ENCODE measurements at regions not wholly inside any gene's neighbourhood (a gene's known extent, or its start where the extent isn't known, plus 50 kb on each side); places are given as distances from the start of the nearest gene placed in this dataset.

- no peak overlapping the region for H3K9ac ChIP-seq (ENCODE audit: low read depth, low read length)
- no peaks in the 10 kb centered on the region for H3K4me1 ChIP-seq (ENCODE audit: control insufficient read depth, insufficient read depth, low read length)
- H3K27me3 ChIP-seq (ENCODE audit: control insufficient read depth, insufficient read depth, low read length), result no peaks in the 10 kb centered on the region
- H3K36me3 ChIP-seq (ENCODE audit: control insufficient read depth, insufficient read depth, low read length), result no peaks in the 10 kb centered on the region
- no peaks in the 10 kb centered on the region for H3K9me3 ChIP-seq (ENCODE audit: control insufficient read depth, insufficient read depth, low read length)
- H3K4me3 ChIP-seq (ENCODE audit: low read depth, low read length), result no peak overlapping the region
These were observed 688.9 kb upstream of the ID2 start for GRCh38 chr2:7992612-7993602.

DNA sequence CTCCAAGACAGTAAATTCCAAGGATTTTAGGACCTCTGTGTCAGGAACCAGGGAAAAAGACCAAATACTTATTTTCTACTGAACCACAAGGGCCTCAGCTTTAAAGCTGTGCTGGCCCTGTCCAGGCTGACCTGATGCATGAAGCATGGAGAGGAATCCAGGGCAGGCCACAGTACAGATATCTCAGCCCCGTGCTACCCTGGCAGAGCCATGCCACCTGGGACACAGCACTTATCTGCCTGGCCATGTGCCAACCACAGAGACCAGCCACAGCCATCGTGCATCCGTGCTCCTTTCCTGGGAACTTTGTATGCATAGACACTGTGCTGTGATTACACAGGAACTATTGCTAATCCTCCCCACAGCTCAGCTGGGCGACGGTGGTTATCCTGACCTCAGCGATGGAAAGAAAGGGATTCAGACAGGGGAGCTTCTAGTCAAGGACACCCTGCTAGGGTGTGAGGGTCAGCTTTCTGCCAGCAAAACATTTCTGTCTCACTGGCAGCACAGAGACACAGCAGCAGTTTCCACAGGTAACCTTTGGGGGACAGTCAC is 687.4 kb upstream of the ID2 start:
- Histone ChIP-seq H3K9me3 (ENCODE audit: control insufficient read depth, insufficient read depth, low read length) (no peaks in the 10 kb centered on the region), H3K4me3 (ENCODE audit: low read depth, low read length) (no peak overlapping the region), H3K9ac (ENCODE audit: low read depth, low read length) (no peak overlapping the region), H3K27me3 (ENCODE audit: control insufficient read depth, insufficient read depth, low read length) (no peaks in the 10 kb centered on the region), H3K4me1 (ENCODE audit: control insufficient read depth, insufficient read depth, low read length) (no peaks in the 10 kb centered on the region), H3K36me3 (ENCODE audit: control insufficient read depth, insufficient read depth, low read length) (no peaks in the 10 kb centered on the region)

GRCh38 chr2:7997279-7997678 is 684.6 kb upstream of the ID2 start:
- no peaks in the 10 kb centered on the region for H3K9me3 ChIP-seq (ENCODE audit: control insufficient read depth, insufficient read depth, low read length)
- no peaks in the 10 kb centered on the region for H3K36me3 ChIP-seq (ENCODE audit: control insufficient read depth, insufficient read depth, low read length)
- no peak overlapping the region for H3K9ac ChIP-seq (ENCODE audit: low read depth, low read length)
- no peak overlapping the region for H3K4me3 ChIP-seq (ENCODE audit: low read depth, low read length)
- H3K27me3 ChIP-seq (ENCODE audit: control insufficient read depth, insufficient read depth, low read length), result no peaks in the 10 kb centered on the region
- H3K4me1 ChIP-seq (ENCODE audit: control insufficient read depth, insufficient read depth, low read length), result no peaks in the 10 kb centered on the region

- Histone ChIP-seq H3K4me3 (ENCODE audit: low read depth, low read length) (no peak overlapping the region), H3K9ac (ENCODE audit: low read depth, low read length) (no peak overlapping the region), H3K27me3 (ENCODE audit: control insufficient read depth, insufficient read depth, low read length) (no peaks in the 10 kb centered on the region), H3K36me3 (ENCODE audit: control insufficient read depth, insufficient read depth, low read length) (no peaks in the 10 kb centered on the region), H3K4me1 (ENCODE audit: control insufficient read depth, insufficient read depth, low read length) (no peaks in the 10 kb centered on the region), H3K9me3 (ENCODE audit: control insufficient read depth, insufficient read depth, low read length) (no peaks in the 10 kb centered on the region)
These were observed 682.0 kb upstream of the ID2 start for GRCh38 chr2:7999683-8000476.

DNA sequence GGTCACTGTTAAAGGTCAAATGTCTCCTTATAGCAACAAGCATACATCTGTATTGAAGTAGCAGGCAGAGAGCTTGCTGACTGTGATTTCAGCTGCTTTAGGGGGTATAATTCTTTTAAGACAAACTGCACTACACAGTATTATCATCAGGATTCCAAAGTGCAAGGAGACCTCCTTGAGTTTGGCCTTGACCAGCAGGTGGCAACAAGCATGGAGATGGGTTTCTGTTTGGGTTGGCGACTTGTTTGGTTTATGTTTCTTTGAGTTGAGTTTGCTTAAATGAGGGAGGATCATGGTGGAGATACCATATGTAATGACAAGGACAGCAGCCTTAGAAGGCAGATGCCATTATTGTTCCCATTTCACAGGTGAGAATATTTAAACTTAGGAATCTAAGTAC is 681.0 kb upstream of the ID2 start:
- Histone ChIP-seq H3K4me3 (ENCODE audit: low read depth, low read length) (no peak overlapping the region), H3K9ac (ENCODE audit: low read depth, low read length) (no peak overlapping the region), H3K27me3 (ENCODE audit: control insufficient read depth, insufficient read depth, low read length) (no peaks in the 10 kb centered on the region), H3K36me3 (ENCODE audit: control insufficient read depth, insufficient read depth, low read length) (no peaks in the 10 kb centered on the region), H3K9me3 (ENCODE audit: control insufficient read depth, insufficient read depth, low read length) (no peaks in the 10 kb centered on the region), H3K4me1 (ENCODE audit: control insufficient read depth, insufficient read depth, low read length) (no peaks in the 10 kb centered on the region)

DNA sequence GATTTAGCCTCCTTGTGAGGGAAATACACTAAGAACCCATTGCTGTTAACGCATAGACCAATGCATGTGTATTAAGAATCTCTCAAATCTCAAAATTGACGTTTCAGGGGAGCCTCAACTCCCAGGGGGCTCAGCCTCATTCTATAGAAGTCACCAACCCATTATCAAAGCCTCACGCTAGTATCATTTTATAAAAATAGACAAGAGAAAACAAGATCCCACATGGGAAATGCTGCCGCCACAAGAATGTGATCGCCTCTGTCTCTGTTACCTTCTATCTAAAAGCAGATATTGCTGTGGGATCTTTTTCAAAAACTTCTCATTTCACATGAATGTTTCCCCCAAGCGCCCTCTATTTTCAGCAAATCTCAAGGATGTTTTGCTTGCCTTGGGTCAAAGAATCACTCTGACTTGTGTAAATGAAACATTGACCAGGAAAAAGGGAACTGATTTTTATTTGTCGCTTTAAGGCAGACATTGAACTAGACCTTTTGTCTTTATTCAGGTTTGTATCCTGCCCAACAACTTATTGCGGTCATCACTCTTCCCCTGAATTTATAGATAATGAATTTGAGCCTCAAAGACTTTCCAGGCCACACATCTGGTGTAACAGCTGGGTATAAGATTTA is 679.0 kb upstream of the ID2 start:
- H3K27me3 ChIP-seq (ENCODE audit: control insufficient read depth, insufficient read depth, low read length), result no peaks in the 10 kb centered on the region
- H3K9ac ChIP-seq (ENCODE audit: low read depth, low read length), result no peak overlapping the region
- H3K4me1 ChIP-seq (ENCODE audit: control insufficient read depth, insufficient read depth, low read length), result no peaks in the 10 kb centered on the region
- no peaks in the 10 kb centered on the region for H3K9me3 ChIP-seq (ENCODE audit: control insufficient read depth, insufficient read depth, low read length)
- H3K36me3 ChIP-seq (ENCODE audit: control insufficient read depth, insufficient read depth, low read length), result no peaks in the 10 kb centered on the region
- no peak overlapping the region for H3K4me3 ChIP-seq (ENCODE audit: low read depth, low read length)

GRCh38 chr2:8003462-8004075 is 678.3 kb upstream of the ID2 start:
- H3K9me3 ChIP-seq (ENCODE audit: control insufficient read depth, insufficient read depth, low read length), result no peaks in the 10 kb centered on the region
- no peaks in the 10 kb centered on the region for H3K4me1 ChIP-seq (ENCODE audit: control insufficient read depth, insufficient read depth, low read length)
- no peaks in the 10 kb centered on the region for H3K36me3 ChIP-seq (ENCODE audit: control insufficient read depth, insufficient read depth, low read length)
- H3K9ac ChIP-seq (ENCODE audit: low read depth, low read length), result no peak overlapping the region
- H3K4me3 ChIP-seq (ENCODE audit: low read depth, low read length), result no peak overlapping the region
- H3K27me3 ChIP-seq (ENCODE audit: control insufficient read depth, insufficient read depth, low read length), result no peaks in the 10 kb centered on the region

- H3K4me1 ChIP-seq (ENCODE audit: control insufficient read depth, insufficient read depth, low read length), result no peaks in the 10 kb centered on the region
- H3K9me3 ChIP-seq (ENCODE audit: control insufficient read depth, insufficient read depth, low read length), result no peaks in the 10 kb centered on the region
- no peaks in the 10 kb centered on the region for H3K36me3 ChIP-seq (ENCODE audit: control insufficient read depth, insufficient read depth, low read length)
- no peaks in the 10 kb centered on the region for H3K27me3 ChIP-seq (ENCODE audit: control insufficient read depth, insufficient read depth, low read length)
- H3K4me3 ChIP-seq (ENCODE audit: low read depth, low read length), result no peak overlapping the region
- no peak overlapping the region for H3K9ac ChIP-seq (ENCODE audit: low read depth, low read length)
These were observed 677.6 kb upstream of the ID2 start for GRCh38 chr2:8004250-8004681.

DNA sequence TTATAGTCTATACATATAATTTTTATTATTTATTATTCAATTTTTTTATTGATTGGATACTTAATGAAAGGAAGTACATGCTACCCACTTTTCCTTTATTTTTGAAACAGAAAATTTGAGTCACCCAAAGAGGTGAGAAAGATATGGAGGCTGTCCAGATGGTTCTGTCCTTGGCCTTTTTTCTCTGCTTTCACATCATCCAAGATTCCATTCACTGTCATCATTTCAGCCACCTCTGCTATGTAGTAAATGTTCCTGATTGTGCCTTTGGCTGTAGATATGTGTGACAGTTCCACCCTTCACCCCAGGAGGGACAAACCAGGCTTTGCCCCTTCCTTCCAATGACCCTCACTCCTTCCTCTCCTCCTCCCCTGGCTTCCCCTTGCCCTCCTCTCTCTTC is 675.7 kb upstream of the ID2 start:
- no peak overlapping the region for H3K9ac ChIP-seq (ENCODE audit: low read depth, low read length)
- no peaks in the 10 kb centered on the region for H3K4me1 ChIP-seq (ENCODE audit: control insufficient read depth, insufficient read depth, low read length)
- H3K27me3 ChIP-seq (ENCODE audit: control insufficient read depth, insufficient read depth, low read length), result no peaks in the 10 kb centered on the region

GRCh38 chr2:8006626-8007025 is 675.2 kb upstream of the ID2 start:
- no peaks in the 10 kb centered on the region for H3K9me3 ChIP-seq (ENCODE audit: control insufficient read depth, insufficient read depth, low read length)
- H3K4me1 ChIP-seq (ENCODE audit: control insufficient read depth, insufficient read depth, low read length), result no peaks in the 10 kb centered on the region
- H3K27me3 ChIP-seq (ENCODE audit: control insufficient read depth, insufficient read depth, low read length), result no peaks in the 10 kb centered on the region
- H3K9ac ChIP-seq (ENCODE audit: low read depth, low read length), result no peak overlapping the region
- no peaks in the 10 kb centered on the region for H3K36me3 ChIP-seq (ENCODE audit: control insufficient read depth, insufficient read depth, low read length)
- H3K4me3 ChIP-seq (ENCODE audit: low read depth, low read length), result no peak overlapping the region

More for the DNA sequence above, 675.7 kb upstream of the ID2 start:
- Histone ChIP-seq H3K4me3 (ENCODE audit: low read depth, low read length) (no peak overlapping the region), H3K36me3 (ENCODE audit: control insufficient read depth, insufficient read depth, low read length) (no peaks in the 10 kb centered on the region), H3K9me3 (ENCODE audit: control insufficient read depth, insufficient read depth, low read length) (no peaks in the 10 kb centered on the region)

GRCh38 chr2:8009010-8009597 is 672.8 kb upstream of the ID2 start:
- H3K36me3 ChIP-seq (ENCODE audit: control insufficient read depth, insufficient read depth, low read length), result no peaks in the 10 kb centered on the region
- no peaks in the 10 kb centered on the region for H3K27me3 ChIP-seq (ENCODE audit: control insufficient read depth, insufficient read depth, low read length)
- H3K9me3 ChIP-seq (ENCODE audit: control insufficient read depth, insufficient read depth, low read length), result no peaks in the 10 kb centered on the region
- no peak overlapping the region for H3K4me3 ChIP-seq (ENCODE audit: low read depth, low read length)
- no peaks in the 10 kb centered on the region for H3K4me1 ChIP-seq (ENCODE audit: control insufficient read depth, insufficient read depth, low read length)
- no peak overlapping the region for H3K9ac ChIP-seq (ENCODE audit: low read depth, low read length)
